PC-3 (cell line): ENCODE measurements at regions not wholly inside any gene's neighbourhood (a gene's known extent, or its start where the extent isn't known, plus 50 kb on each side); places are given as distances from the start of the nearest gene placed in this dataset.

Source experiments
- ATAC-seq: fragments of 200-7000 bp; cut with Tn5 transposase; 2 replicates; pipeline ENCODE4 v1.9.1; 2020; ENCODE audit warnings: mild to moderate bottlenecking, moderate library complexity
- BruUV-seq: library from RNA; stranded (reverse); fragments of 400-500 nt; replicated peaks from 2 replicates; lab custom pipeline; 2021; lab: Mats Ljungman, UMichigan
- CTCF ChIA-PET: fragments of 300-600 bp; sonication (Branson Sonifier 250); formaldehyde crosslinking; loops from one replicate; lab custom pipeline; 2022; ENCODE audit warnings: antibody characterized with exemption; lab: Charles Lee
- POLR2A ChIA-PET: fragments of 300-600 bp; sonication (Branson Sonifier 250); formaldehyde crosslinking; loops from one replicate; lab custom pipeline; 2022; ENCODE audit warnings: antibody characterized with exemption; ENCODE audit not compliant: unreplicated experiment; lab: Charles Lee
- DNase-seq: peaks from one replicate; pipeline ENCODE4 v3.0.0-alpha.2; 2015
- H2AFZ ChIP-seq: fragments of 300-600 bp; sonication (generic); 2 replicates; pipeline ENCODE4 v1.6.0; 2016; ENCODE audit warnings: antibody characterized with exemption, low read length
- H3F3A ChIP-seq: fragments of 300-600 bp; sonication (generic); one replicate; pipeline ENCODE4 v1.6.0; 2017; ENCODE audit warnings: antibody characterized with exemption, low read length, control low read depth, mild to moderate bottlenecking; ENCODE audit not compliant: unreplicated experiment
- H3K27ac ChIP-seq: fragments of 300-600 bp; sonication (generic); 2 replicates; pipeline ENCODE4 v1.5.1; 2016; ENCODE audit warnings: mild to moderate bottlenecking, low read length
- H3K27me3 ChIP-seq: fragments of 300-600 bp; sonication (generic); 2 replicates; pipeline ENCODE4 v1.6.1; 2016; ENCODE audit warnings: low read length, mixed read lengths
- H3K36me3 ChIP-seq: fragments of 300-600 bp; sonication (generic); 2 replicates; pipeline ENCODE4 v1.6.1; 2016; ENCODE audit warnings: low read depth, mixed run types, low read length, mixed read lengths
- H3K4me1 ChIP-seq: fragments of 300-600 bp; sonication (generic); 2 replicates; pipeline ENCODE4 v1.5.1; 2016; ENCODE audit warnings: low read length; ENCODE audit not compliant: insufficient read depth
- H3K4me2 ChIP-seq: fragments of 300-600 bp; sonication (generic); 2 replicates; pipeline ENCODE4 v1.6.0; 2016; ENCODE audit warnings: low read length
- H3K4me3 ChIP-seq: fragments of 300-600 bp; sonication (generic); 2 replicates; pipeline ENCODE4 v1.5.1; 2016; ENCODE audit warnings: mild to moderate bottlenecking, low read length, mixed read lengths
- H3K79me2 ChIP-seq: fragments of 300-600 bp; sonication (generic); 2 replicates; pipeline ENCODE4 v1.6.1; 2017; ENCODE audit warnings: low read length, mixed read lengths
- H3K9ac ChIP-seq: fragments of 300-600 bp; sonication (generic); 2 replicates; pipeline ENCODE4 v1.6.0; 2016; ENCODE audit warnings: mild to moderate bottlenecking, low read length
- H3K9me2 ChIP-seq: fragments of 300-600 bp; sonication (generic); replicated peaks from 2 replicates; pipeline ENCODE4 v1.6.1; 2016; ENCODE audit warnings: mixed run types, low read length, mixed read lengths
- H3K9me3 ChIP-seq: fragments of 300-600 bp; sonication (generic); 2 replicates; pipeline ENCODE4 v1.6.1; 2016; ENCODE audit warnings: low read length, mixed read lengths
- H4K20me1 ChIP-seq: fragments of 300-600 bp; sonication (generic); 2 replicates; pipeline ENCODE4 v1.6.1; 2016; ENCODE audit warnings: low read length, mixed read lengths
- CTCF ChIP-seq: fragments of 300-600 bp; sonication (generic); conservative IDR thresholded peaks from 2 replicates; pipeline ENCODE4 v1.5.1; 2017; ENCODE audit warnings: antibody characterized with exemption, low read depth, mild to moderate bottlenecking, low read length
- EZH2 ChIP-seq: fragments of 300-600 bp; sonication (generic); IDR thresholded peaks from one replicate; pipeline ENCODE4 v1.6.1; 2017; ENCODE audit warnings: antibody characterized with exemption, mild to moderate bottlenecking, low read length; ENCODE audit not compliant: unreplicated experiment
- EZH2phosphoT487 ChIP-seq: fragments of 300-600 bp; sonication (generic); IDR thresholded peaks from 2 replicates; pipeline ENCODE4 v1.6.1; 2018; ENCODE audit warnings: mild to moderate bottlenecking, antibody characterized with exemption, low read length, borderline replicate concordance
- intact Hi-C: fragments of 100-400 bp; cut with micrococcal nuclease; formaldehyde crosslinking; loops from 2 replicates; pipeline ENCODE4 v1.9.0; 2023

- no TSS peak for BruUV-seq
- Histone ChIP-seq H3K9ac (no peak overlapping the region), H4K20me1 (no peaks in the 10 kb centered on the region), H2AFZ (no peak overlapping the region), H3K9me3 (no peaks in the 10 kb centered on the region), H3K4me3 (no peak overlapping the region), H3K36me3 (no peaks in the 10 kb centered on the region), H3K79me2 (no peaks in the 10 kb centered on the region), H3K27ac (no peak overlapping the region), H3K4me2 (no peak overlapping the region), H3K27me3 (no peaks in the 10 kb centered on the region), H3K4me1 (peaks cover 27% of the 10 kb centered on the region), H3K9me2 (no peaks in the 10 kb centered on the region), H3F3A (no peaks in the 10 kb centered on the region)
- intact Hi-C loops = no loop called here
- CTCF ChIA-PET = no interaction called here
- DNase-seq (no peak), ATAC-seq (no peak)
- POLR2A ChIA-PET = no interaction called here
- TF ChIP-seq EZH2phosphoT487 = no peak
- no peak for TF ChIP-seq CTCF
- TF ChIP-seq EZH2 = no peak
Observed at GRCh38 chr17:6191405-6192324, 121.5 kb downstream of the WSCD1 start.

- no peaks in the 10 kb centered on the region for H3K36me3 ChIP-seq
- H3K4me1 ChIP-seq = peaks cover 17% of the 10 kb centered on the region
- no peaks in the 10 kb centered on the region for H3K9me2 ChIP-seq
- TF ChIP-seq EZH2phosphoT487 (no peak), EZH2 (no peak), CTCF (no peak)
- H3K9me3 ChIP-seq = no peaks in the 10 kb centered on the region
- no peaks in the 10 kb centered on the region for H4K20me1 ChIP-seq
- no peaks in the 10 kb centered on the region for H3F3A ChIP-seq
- peak overlapping the region; percentile 76 for H3K27ac ChIP-seq
- H3K4me3 ChIP-seq = peak overlapping the region; percentile 35
- peak overlapping the region; percentile 46 for H3K9ac ChIP-seq
- CTCF ChIA-PET = interaction anchor here (0.6 kb wide), 1 partner anchor 982 kb away, joined by 3 read pairs; no protein-coding TSS in a partner anchor
- BruUV-seq = no TSS peak
- POLR2A ChIA-PET = no interaction called here
- H2AFZ ChIP-seq = peak overlapping the region; percentile 78
- intact Hi-C loops = no loop called here
- H3K79me2 ChIP-seq = no peaks in the 10 kb centered on the region
- peak overlapping the region; percentile 68 for H3K4me2 ChIP-seq
- no peaks in the 10 kb centered on the region for H3K27me3 ChIP-seq
- peak; percentile 85 for ATAC-seq
- peak; percentile 72 for DNase-seq
Observed at GRCh38 chr17:6187836-6188235, 117.7 kb downstream of the WSCD1 start.

GRCh38 chr17:6186998-6187397 is 116.8 kb downstream of the WSCD1 start:
- peak overlapping the region; percentile 34 for H3K27ac ChIP-seq
- H3K9me2 ChIP-seq = no peaks in the 10 kb centered on the region
- H3K4me1 ChIP-seq = peaks cover 17% of the 10 kb centered on the region
- no peak overlapping the region for H3K9ac ChIP-seq
- no TSS peak for BruUV-seq
- no peaks in the 10 kb centered on the region for H3F3A ChIP-seq
- H3K4me2 ChIP-seq = peak overlapping the region; percentile 68
- POLR2A ChIA-PET = no interaction called here
- no peak overlapping the region for H3K4me3 ChIP-seq
- H3K9me3 ChIP-seq = no peaks in the 10 kb centered on the region
- no peak overlapping the region for H2AFZ ChIP-seq
- DNase-seq = peak; percentile 35
- no peak for TF ChIP-seq CTCF
- TF ChIP-seq EZH2 = no peak
- no peak for TF ChIP-seq EZH2phosphoT487
- H3K36me3 ChIP-seq = no peaks in the 10 kb centered on the region
- no peaks in the 10 kb centered on the region for H4K20me1 ChIP-seq
- intact Hi-C loops = no loop called here
- H3K27me3 ChIP-seq = no peaks in the 10 kb centered on the region
- no peaks in the 10 kb centered on the region for H3K79me2 ChIP-seq
- CTCF ChIA-PET = no interaction called here
- peak; percentile 55; the same call in 1 of the 2 replicates for ATAC-seq
